ENCODE measurements at regions not wholly inside any gene's neighbourhood (a gene's known extent, or its start where the extent isn't known, plus 50 kb on each side); places are given as distances from the start of the nearest gene placed in this dataset.

- no peak for DNase-seq (ENCODE audit: low read depth, low spot score)
- TF ChIP-seq POLR2AphosphoS5 (IDR thresholded peaks at IDR 0.05; ENCODE audit: low read depth, low read length) (no peak), REST (IDR thresholded peaks at IDR 0.05; ENCODE audit: insufficient read depth in 1 of 2, low read depth in 2 of 2, low read length in 1 of 2) (no peak), SIN3A (IDR thresholded peaks at IDR 0.05; ENCODE audit: borderline replicate concordance, insufficient read depth, low read depth, low read length) (no peak), TCF7L2 (IDR thresholded peaks at IDR 0.05; ENCODE audit: low read depth, low read length) (no peak)
- TF ChIP-seq, protein P1, sequence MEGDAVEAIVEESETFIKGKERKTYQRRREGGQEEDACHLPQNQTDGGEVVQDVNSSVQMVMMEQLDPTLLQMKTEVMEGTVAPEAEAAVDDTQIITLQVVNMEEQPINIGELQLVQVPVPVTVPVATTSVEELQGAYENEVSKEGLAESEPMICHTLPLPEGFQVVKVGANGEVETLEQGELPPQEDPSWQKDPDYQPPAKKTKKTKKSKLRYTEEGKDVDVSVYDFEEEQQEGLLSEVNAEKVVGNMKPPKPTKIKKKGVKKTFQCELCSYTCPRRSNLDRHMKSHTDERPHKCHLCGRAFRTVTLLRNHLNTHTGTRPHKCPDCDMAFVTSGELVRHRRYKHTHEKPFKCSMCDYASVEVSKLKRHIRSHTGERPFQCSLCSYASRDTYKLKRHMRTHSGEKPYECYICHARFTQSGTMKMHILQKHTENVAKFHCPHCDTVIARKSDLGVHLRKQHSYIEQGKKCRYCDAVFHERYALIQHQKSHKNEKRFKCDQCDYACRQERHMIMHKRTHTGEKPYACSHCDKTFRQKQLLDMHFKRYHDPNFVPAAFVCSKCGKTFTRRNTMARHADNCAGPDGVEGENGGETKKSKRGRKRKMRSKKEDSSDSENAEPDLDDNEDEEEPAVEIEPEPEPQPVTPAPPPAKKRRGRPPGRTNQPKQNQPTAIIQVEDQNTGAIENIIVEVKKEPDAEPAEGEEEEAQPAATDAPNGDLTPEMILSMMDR (IDR thresholded peaks at IDR 0.05), result no peak
- intact Hi-C loops (cut with micrococcal nuclease; ENCODE audit: unreplicated experiment), result no loop called here
- H3K27ac ChIP-seq (ENCODE audit: low read length), result no peak overlapping the region
- POLR2A ChIA-PET, result no interaction called here
- H3K36me3 ChIP-seq (ENCODE audit: control insufficient read depth, insufficient read depth, low read length), result no peaks in the 10 kb centered on the region
- BruUV-seq (replicated peaks), result no TSS peak
- 0 out of 2 replicates have a peak, but pooled peaks cover 2% of the 10 kb centered on the region for H3K27me3 ChIP-seq (ENCODE audit: control insufficient read depth, insufficient read depth, low read length)
- no peaks in the 10 kb centered on the region for H3K9me3 ChIP-seq (ENCODE audit: control insufficient read depth, insufficient read depth, low read depth, low read length)
- CTCF ChIA-PET, result interaction anchor here (0.7 kb wide), 1 partner anchor 249 kb away, joined by 3 read pairs; no protein-coding TSS in a partner anchor
- no peaks in the 10 kb centered on the region for H3K4me1 ChIP-seq (ENCODE audit: control insufficient read depth, insufficient read depth, low read length)
- ATAC-seq, result no peak
- no peak overlapping the region for H3K4me3 ChIP-seq (ENCODE audit: low read depth in 2 of 2, low read length in 2 of 2)
- in situ Hi-C loops (cut with HindIII; ENCODE audit: low pct_unique_long_range_greater_than_20kb, low sequenced_read_pairs), result no loop called here
Measured at GRCh38 chrX:110408949-110409588, 50.4 kb downstream of the RTL9 start.

DNA sequence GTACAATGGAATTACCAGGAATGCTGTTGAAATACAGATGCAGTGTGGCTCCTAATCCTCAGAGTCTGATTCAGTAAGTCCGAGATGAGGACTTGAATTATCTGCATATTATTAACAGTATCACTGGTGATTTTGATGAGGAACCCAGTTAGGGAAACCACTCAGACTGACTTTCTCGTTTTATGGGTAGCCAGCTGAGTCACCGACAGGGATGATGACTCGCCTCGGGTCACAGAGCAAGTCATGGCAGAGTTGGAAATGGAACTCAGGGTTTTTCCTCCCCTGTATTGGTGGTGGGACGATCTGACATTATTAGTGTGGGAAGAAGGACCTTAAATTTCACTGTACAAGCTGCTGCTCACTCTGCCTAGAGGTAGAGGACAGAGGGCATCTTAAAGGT, 51.3 kb downstream of the RTL9 start:
- Histone ChIP-seq H3K9me3 (ENCODE audit: control insufficient read depth, insufficient read depth, low read depth, low read length) (no peaks in the 10 kb centered on the region), H3K27me3 (ENCODE audit: control insufficient read depth, insufficient read depth, low read length) (0 out of 2 replicates have a peak, but pooled peaks cover 2% of the 10 kb centered on the region), H3K27ac (ENCODE audit: low read length) (no peak overlapping the region), H3K36me3 (ENCODE audit: control insufficient read depth, insufficient read depth, low read length) (no peaks in the 10 kb centered on the region), H3K4me3 (ENCODE audit: low read depth in 2 of 2, low read length in 2 of 2) (no peak overlapping the region), H3K4me1 (ENCODE audit: control insufficient read depth, insufficient read depth, low read length) (no peaks in the 10 kb centered on the region)
- no TSS peak for BruUV-seq (replicated peaks)
- in situ Hi-C loops (cut with HindIII; ENCODE audit: low pct_unique_long_range_greater_than_20kb, low sequenced_read_pairs), result no loop called here
- no peak for ATAC-seq
- no peak for DNase-seq (ENCODE audit: low read depth, low spot score)
- POLR2A ChIA-PET, result no interaction called here
- CTCF ChIA-PET, result no interaction called here
- TF ChIP-seq, protein P1 (IDR thresholded peaks at IDR 0.05), result no peak
- TF ChIP-seq POLR2AphosphoS5 (IDR thresholded peaks at IDR 0.05; ENCODE audit: low read depth, low read length), result no peak
- TF ChIP-seq TCF7L2 (IDR thresholded peaks at IDR 0.05; ENCODE audit: low read depth, low read length), result no peak
- TF ChIP-seq REST (IDR thresholded peaks at IDR 0.05; ENCODE audit: insufficient read depth in 1 of 2, low read depth in 2 of 2, low read length in 1 of 2), result no peak
- TF ChIP-seq SIN3A (IDR thresholded peaks at IDR 0.05; ENCODE audit: borderline replicate concordance, insufficient read depth, low read depth, low read length), result no peak
- intact Hi-C loops (cut with micrococcal nuclease; ENCODE audit: unreplicated experiment), result no loop called here

All from Panc1 (cell line).